Neutrophil (primary cell): ENCODE measurements at regions not wholly inside any gene's neighbourhood (a gene's known extent, or its start where the extent isn't known, plus 50 kb on each side); places are given as distances from the start of the nearest gene placed in this dataset.

Experiments used
- H3K27ac ChIP-seq: fragments of 200-600 bp; sonication (generic); 2 replicates; pipeline ENCODE4 v1.5.1; 2016; ENCODE audit warnings: mild to moderate bottlenecking, moderate library complexity
- H3K27me3 ChIP-seq: fragments of 200-600 bp; sonication (generic); 2 replicates; pipeline ENCODE4 v1.6.0; 2016; ENCODE audit warnings: mild to moderate bottlenecking
- H3K36me3 ChIP-seq: fragments of 200-600 bp; sonication (generic); 2 replicates; pipeline ENCODE4 v1.5.1; 2017
- H3K4me1 ChIP-seq, 2 experiments: fragments of 200-600 bp in 1 of 2; sonication (generic) in 1 of 2; 1 replicate in 1 of 2; 2 replicates in 1 of 2; pipeline versions ENCODE4 v1.5.1 to v1.6.1; 2013 to 2016; ENCODE audit warnings: low read depth in 1 of 2, low read length in 1 of 2, mild to moderate bottlenecking in 1 of 2, moderate library complexity in 1 of 2; ENCODE audit not compliant: control insufficient read depth in 1 of 2, insufficient read depth in 1 of 2
- H3K4me3 ChIP-seq, 2 experiments: fragments of 200-600 bp in 1 of 2; sonication (generic) in 1 of 2; 1 replicate in 1 of 2; 2 replicates in 1 of 2; pipeline ENCODE4 v1.5.1; 2013 to 2016; ENCODE audit warnings: low read depth in 1 of 2, low read length in 1 of 2, mild to moderate bottlenecking in 1 of 2, moderate library complexity in 1 of 2
- H3K9me3 ChIP-seq: fragments of 200-600 bp; sonication (generic); 2 replicates; pipeline ENCODE4 v1.5.1; 2016
- CTCF ChIP-seq: fragments of 200-600 bp; sonication (generic); IDR thresholded peaks from 2 replicates; pipeline ENCODE4 v1.5.1; 2016; ENCODE audit warnings: antibody characterized with exemption

GRCh38 chr7:156459582-156459981 is 181.0 kb upstream of the RNF32 start:
- no peak overlapping the region for H3K27ac ChIP-seq
- no peaks in the 10 kb centered on the region for H3K4me1 ChIP-seq
- TF ChIP-seq CTCF: no peak
- H3K4me3 ChIP-seq: no peak overlapping the region
- H3K9me3 ChIP-seq: no peaks in the 10 kb centered on the region
- no peaks in the 10 kb centered on the region for H3K36me3 ChIP-seq
- no peaks in the 10 kb centered on the region for H3K27me3 ChIP-seq

GRCh38 chr7:156459067-156459466 is 181.5 kb upstream of the RNF32 start:
- no peak overlapping the region for H3K4me3 ChIP-seq
- no peak for TF ChIP-seq CTCF
- no peaks in the 10 kb centered on the region for H3K9me3 ChIP-seq
- no peak overlapping the region for H3K27ac ChIP-seq
- H3K4me1 ChIP-seq: no peaks in the 10 kb centered on the region
- H3K36me3 ChIP-seq: no peaks in the 10 kb centered on the region
- H3K27me3 ChIP-seq: no peaks in the 10 kb centered on the region

- no peaks in the 10 kb centered on the region for H3K9me3 ChIP-seq
- no peaks in the 10 kb centered on the region for H3K36me3 ChIP-seq
- no peaks in the 10 kb centered on the region for H3K27me3 ChIP-seq
- H3K4me3 ChIP-seq: no peak overlapping the region
- H3K27ac ChIP-seq: no peak overlapping the region
- TF ChIP-seq CTCF: no peak
- no peaks in the 10 kb centered on the region for H3K4me1 ChIP-seq
Measured at GRCh38 chr7:156458011-156458410, 182.6 kb upstream of the RNF32 start.

- Histone ChIP-seq H3K27ac (no peak overlapping the region), H3K36me3 (no peaks in the 10 kb centered on the region), H3K27me3 (peaks cover 8% of the 10 kb centered on the region), H3K9me3 (no peaks in the 10 kb centered on the region), H3K4me1 (no peaks in the 10 kb centered on the region), H3K4me3 (no peak overlapping the region)
- no peak for TF ChIP-seq CTCF
Measured at GRCh38 chr7:156456503-156457115, 184.0 kb upstream of the RNF32 start.

- H3K27ac ChIP-seq: no peak overlapping the region
- no peaks in the 10 kb centered on the region for H3K9me3 ChIP-seq
- TF ChIP-seq CTCF: no peak
- H3K27me3 ChIP-seq: peaks cover 8% of the 10 kb centered on the region
- no peak overlapping the region for H3K4me3 ChIP-seq
- H3K36me3 ChIP-seq: no peaks in the 10 kb centered on the region
- H3K4me1 ChIP-seq: no peaks in the 10 kb centered on the region
Measured at GRCh38 chr7:156456032-156456431, 184.5 kb upstream of the RNF32 start.

- no peak for TF ChIP-seq CTCF
- no peaks in the 10 kb centered on the region for H3K9me3 ChIP-seq
- H3K27me3 ChIP-seq: peaks cover 8% of the 10 kb centered on the region
- no peak overlapping the region for H3K4me3 ChIP-seq
- H3K27ac ChIP-seq: no peak overlapping the region
- no peaks in the 10 kb centered on the region for H3K4me1 ChIP-seq
- no peaks in the 10 kb centered on the region for H3K36me3 ChIP-seq
Measured at GRCh38 chr7:156450473-156450872, 190.1 kb upstream of the RNF32 start.
